ENCODE measurements at regions not wholly inside any gene's neighbourhood (a gene's known extent, or its start where the extent isn't known, plus 50 kb on each side); places are given as distances from the start of the nearest gene placed in this dataset.

GRCh38 chr12:58204071-58204470 lies 262.7 kb downstream of the ATP23 start:
- Histone ChIP-seq H3K4me3 (replicated peaks; ENCODE audit: insufficient read depth, low read length) (no peak overlapping the region), H3K27ac (replicated peaks) (no peak overlapping the region), H3K27me3 (ENCODE audit: insufficient read depth, poor library complexity, severe bottlenecking) (no peaks in the 10 kb centered on the region)
- no peak for DNase-seq (ENCODE audit: low read depth in 1 of 2, low spot score in 1 of 2)
- TF ChIP-seq POLR2AphosphoS5 (IDR thresholded peaks at IDR 0.05; ENCODE audit: low read depth) (no peak), SPI1 (IDR thresholded peaks at IDR 0.05; ENCODE audit: borderline replicate concordance, low read depth) (no peak), GABPA (IDR thresholded peaks at IDR 0.05; ENCODE audit: low read depth) (no peak), REST (IDR thresholded peaks at IDR 0.05; ENCODE audit: insufficient replicate concordance, low read depth) (no peak), CTCF (IDR thresholded peaks at IDR 0.05; ENCODE audit: insufficient read depth, low read length) (no peak)

DNA sequence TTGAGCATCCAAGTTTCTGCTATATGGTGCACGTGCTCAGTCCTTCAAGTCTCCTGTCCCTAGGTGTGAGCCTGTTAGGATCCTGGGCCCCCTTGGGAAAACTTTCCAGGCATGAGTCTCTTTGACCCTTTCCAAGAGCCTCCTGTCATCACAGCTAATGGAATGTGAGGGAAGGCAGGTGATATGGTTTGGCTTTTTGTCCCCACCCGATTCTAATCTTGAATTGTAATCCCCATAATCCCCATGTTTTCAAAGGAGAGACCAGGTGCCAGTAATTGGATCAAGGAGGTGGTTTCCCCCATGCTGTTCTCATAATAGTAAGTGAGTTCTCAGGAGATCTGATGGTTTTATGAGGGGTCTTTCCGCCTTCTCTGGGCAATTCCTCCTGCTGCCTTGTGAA lies 265.5 kb downstream of the ATP23 start:
- no peak for DNase-seq (ENCODE audit: low read depth in 1 of 2, low spot score in 1 of 2)
- H3K4me3 ChIP-seq (replicated peaks; ENCODE audit: insufficient read depth, low read length), result no peak overlapping the region
- H3K27ac ChIP-seq (replicated peaks), result no peak overlapping the region
- H3K27me3 ChIP-seq (ENCODE audit: insufficient read depth, poor library complexity, severe bottlenecking), result no peaks in the 10 kb centered on the region
- TF ChIP-seq SPI1 (IDR thresholded peaks at IDR 0.05; ENCODE audit: borderline replicate concordance, low read depth) (no peak), POLR2AphosphoS5 (IDR thresholded peaks at IDR 0.05; ENCODE audit: low read depth) (no peak), CTCF (IDR thresholded peaks at IDR 0.05; ENCODE audit: insufficient read depth, low read length) (no peak), REST (IDR thresholded peaks at IDR 0.05; ENCODE audit: insufficient replicate concordance, low read depth) (no peak), GABPA (IDR thresholded peaks at IDR 0.05; ENCODE audit: low read depth) (no peak)

DNA sequence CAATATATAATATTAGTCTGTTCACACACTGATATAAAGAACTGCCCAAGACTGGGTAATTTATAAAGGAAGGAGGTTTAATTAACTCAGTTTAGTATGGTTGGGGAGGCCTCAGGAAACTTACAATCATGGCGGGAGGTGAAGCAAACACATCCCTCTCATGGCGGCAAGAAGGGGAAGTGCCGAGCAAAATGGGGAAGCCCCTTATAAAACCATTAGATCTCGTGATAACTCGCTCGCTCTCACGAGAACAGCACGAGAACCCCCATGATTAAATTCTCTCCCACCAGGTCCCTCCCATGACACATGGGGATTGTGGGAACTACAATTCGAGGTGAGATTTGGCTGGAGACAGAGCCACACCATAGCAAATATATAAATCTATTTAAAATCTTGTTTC lies 269.8 kb downstream of the ATP23 start:
- no peak overlapping the region for H3K4me3 ChIP-seq (replicated peaks; ENCODE audit: insufficient read depth, low read length)
- no peak for TF ChIP-seq REST (IDR thresholded peaks at IDR 0.05; ENCODE audit: insufficient replicate concordance, low read depth)
- no peak for TF ChIP-seq CTCF (IDR thresholded peaks at IDR 0.05; ENCODE audit: insufficient read depth, low read length)
- peak; percentile 82 for TF ChIP-seq SPI1 (IDR thresholded peaks at IDR 0.05; ENCODE audit: borderline replicate concordance, low read depth)
- no peak overlapping the region for H3K27ac ChIP-seq (replicated peaks)
- H3K27me3 ChIP-seq (ENCODE audit: insufficient read depth, poor library complexity, severe bottlenecking), result no peaks in the 10 kb centered on the region
- DNase-seq (ENCODE audit: low read depth in 1 of 2, low spot score in 1 of 2), result peak in 1 of 2 experiments; percentile 38

Data from HL-60 (cell line).